SW480 (cell line): ENCODE measurements at regions not wholly inside any gene's neighbourhood (a gene's known extent, or its start where the extent isn't known, plus 50 kb on each side); places are given as distances from the start of the nearest gene placed in this dataset.
"Not testable (repeated sequence)": the region's sequence is repeated elsewhere in the genome, so short reads cannot be mapped to it uniquely, and the experiment has no call there.

Experiments
- DNase-seq: peaks from one replicate; pipeline ENCODE4 v3.0.0-alpha.2; 2016; ENCODE audit warnings: low spot score

GRCh38 chr7:52777051-52777822 lies 258.2 kb upstream of the POM121L12 start:
- no peak for DNase-seq

- no peak for DNase-seq
Observed at GRCh38 chr7:52775876-52776275, 259.6 kb upstream of the POM121L12 start.

- no peak for DNase-seq
Observed at GRCh38 chr7:52771177-52771576, 264.3 kb upstream of the POM121L12 start.

- no peak for DNase-seq
Observed at GRCh38 chr7:52764492-52765169, 270.8 kb upstream of the POM121L12 start.

- DNase-seq, result no peak
Observed at GRCh38 chr7:52758356-52758755, 277.1 kb upstream of the POM121L12 start.

- DNase-seq, result no peak
Observed at GRCh38 chr7:52753855-52754254, 281.6 kb upstream of the POM121L12 start.

GRCh38 chr7:52752891-52753290 lies 282.5 kb upstream of the POM121L12 start:
- DNase-seq, result no peak

- no peak for DNase-seq
Observed at GRCh38 chr7:52749880-52750279, 285.6 kb upstream of the POM121L12 start.

- DNase-seq, result no peak
Observed at GRCh38 chr7:52747817-52748216, 287.6 kb upstream of the POM121L12 start.

- peak; percentile 16 for DNase-seq
Observed at GRCh38 chr7:52741670-52742290, 293.7 kb upstream of the POM121L12 start.

- no peak for DNase-seq
Observed at GRCh38 chr7:52735656-52736055, 299.8 kb upstream of the POM121L12 start.

- not testable (repeated sequence) for DNase-seq
Observed at GRCh38 chr7:52728683-52729082, 306.8 kb upstream of the POM121L12 start.

- DNase-seq, result no peak
Observed at GRCh38 chr7:52727632-52728031, 307.8 kb upstream of the POM121L12 start.

GRCh38 chr7:52726986-52727385 lies 308.4 kb upstream of the POM121L12 start:
- no peak for DNase-seq

GRCh38 chr7:52726493-52726892 lies 308.9 kb upstream of the POM121L12 start:
- no peak for DNase-seq

- no peak for DNase-seq
Observed at GRCh38 chr7:52723606-52724005, 311.8 kb upstream of the POM121L12 start.

GRCh38 chr7:52720856-52721255 lies 314.6 kb upstream of the POM121L12 start:
- DNase-seq, result no peak

- DNase-seq, result no peak
Observed at GRCh38 chr7:52719677-52720076, 315.8 kb upstream of the POM121L12 start.

- DNase-seq, result peak; percentile 28
Observed at GRCh38 chr7:52715701-52716100, 319.7 kb upstream of the POM121L12 start.

GRCh38 chr7:52712938-52713337 lies 322.5 kb upstream of the POM121L12 start:
- no peak for DNase-seq

GRCh38 chr7:52711951-52712350 lies 323.5 kb upstream of the POM121L12 start:
- DNase-seq, result no peak

GRCh38 chr7:52708846-52709245 lies 326.6 kb upstream of the POM121L12 start:
- DNase-seq, result no peak

GRCh38 chr7:52705768-52706167 lies 329.7 kb upstream of the POM121L12 start:
- DNase-seq, result peak; percentile 31
